ENCODE measurements at regions not wholly inside any gene's neighbourhood (a gene's known extent, or its start where the extent isn't known, plus 50 kb on each side); places are given as distances from the start of the nearest gene placed in this dataset.

DNA sequence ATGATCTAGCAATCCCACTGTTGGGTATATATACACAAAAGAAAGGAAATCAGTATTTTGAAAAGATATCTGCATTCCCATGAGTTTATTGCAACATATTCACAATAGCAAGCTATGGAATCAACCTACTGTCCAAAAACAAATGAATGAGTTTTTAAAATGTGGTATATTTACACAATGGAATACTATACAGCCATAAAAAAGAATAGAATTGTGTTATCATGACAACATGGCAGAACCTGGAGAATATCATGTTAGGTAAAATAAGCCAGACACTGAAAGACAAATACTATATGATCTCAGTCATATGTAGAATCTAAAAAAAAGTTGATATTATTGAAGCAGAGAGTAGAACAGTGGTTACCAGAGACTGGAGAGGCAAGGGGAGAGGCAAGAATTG is 732.6 kb downstream of the MCTP2 start:
- no peaks in the 10 kb centered on the region for H3K4me1 ChIP-seq (ENCODE audit: insufficient read depth, low read length)
- intact Hi-C loops (cut with micrococcal nuclease), result no loop called here
- ChIA-PET CTCF (ENCODE audit: partially characterized antibody) (no interaction called here), POLR2A (ENCODE audit: partially characterized antibody) (no interaction called here)
- H3K4me3 ChIP-seq (ENCODE audit: low read length in 2 of 2), result no peak overlapping the region
- H3K27me3 ChIP-seq (ENCODE audit: insufficient read depth, low read length), result no peaks in the 10 kb centered on the region
- no peak overlapping the region for H3K27ac ChIP-seq (ENCODE audit: low read depth, low read length)
- no peak for DNase-seq
- H3K27ac Mint-ChIP-seq, result no peak overlapping the region
- no peaks in the 10 kb centered on the region for H3K4me1 Mint-ChIP-seq
- H3K36me3 ChIP-seq (ENCODE audit: insufficient read depth, low read length), result no peaks in the 10 kb centered on the region
- peaks cover 3 to 30% (median 8%) of the 10 kb centered on the region in 8 donors for H3K9me3 Mint-ChIP-seq
- no peaks in the 10 kb centered on the region for H3K36me3 Mint-ChIP-seq
- H3K4me3 Mint-ChIP-seq, result no peak overlapping the region
- H3K9me3 ChIP-seq (ENCODE audit: control insufficient read depth in 1 of 2, low read length in 2 of 2), result no peaks in the 10 kb centered on the region
- H3K27me3 Mint-ChIP-seq, result peaks cover 0 to 1% of the 10 kb centered on the region in 2 donors

DNA sequence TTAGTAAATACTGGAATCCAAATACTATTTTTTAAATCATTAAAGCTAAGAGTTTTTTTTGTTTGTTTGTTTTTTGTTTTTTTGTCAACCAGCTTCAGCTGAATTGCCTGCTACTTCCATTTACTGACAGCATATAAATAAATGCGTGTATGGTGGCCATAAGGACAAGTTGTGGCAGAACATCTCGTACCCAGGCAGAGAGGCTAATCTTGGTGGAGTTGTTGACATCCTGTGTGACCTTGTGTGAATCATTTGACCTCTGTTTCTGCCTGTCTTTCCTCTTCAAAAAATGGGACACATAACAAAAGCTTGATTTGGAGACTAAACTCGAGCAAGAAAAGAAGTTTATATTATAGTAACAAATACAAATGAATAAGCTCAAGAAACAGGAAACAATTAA is 734.2 kb downstream of the MCTP2 start:
- intact Hi-C loops (cut with micrococcal nuclease), result no loop called here
- no peaks in the 10 kb centered on the region for H3K36me3 ChIP-seq (ENCODE audit: insufficient read depth, low read length)
- no peak overlapping the region for H3K4me3 ChIP-seq (ENCODE audit: low read length in 2 of 2)
- H3K4me1 ChIP-seq (ENCODE audit: insufficient read depth, low read length), result no peaks in the 10 kb centered on the region
- H3K4me3 Mint-ChIP-seq, result no peak overlapping the region
- no peak for DNase-seq
- no peak overlapping the region for H3K27ac Mint-ChIP-seq
- ChIA-PET POLR2A (ENCODE audit: partially characterized antibody) (no interaction called here), CTCF (ENCODE audit: partially characterized antibody) (no interaction called here)
- no peaks in the 10 kb centered on the region for H3K27me3 Mint-ChIP-seq
- H3K9me3 ChIP-seq (ENCODE audit: control insufficient read depth in 1 of 2, low read length in 2 of 2), result no peaks in the 10 kb centered on the region
- no peaks in the 10 kb centered on the region for H3K4me1 Mint-ChIP-seq
- no peaks in the 10 kb centered on the region for H3K36me3 Mint-ChIP-seq
- H3K9me3 Mint-ChIP-seq, result peaks cover 0 to 18% (median 7%) of the 10 kb centered on the region in 8 donors
- no peaks in the 10 kb centered on the region for H3K27me3 ChIP-seq (ENCODE audit: insufficient read depth, low read length)
- H3K27ac ChIP-seq (ENCODE audit: low read depth, low read length), result no peak overlapping the region

- Histone ChIP-seq H3K36me3 (ENCODE audit: insufficient read depth, low read length) (no peaks in the 10 kb centered on the region), H3K27ac (ENCODE audit: low read depth, low read length) (no peak overlapping the region), H3K4me3 (ENCODE audit: low read length in 2 of 2) (no peak overlapping the region), H3K9me3 (ENCODE audit: control insufficient read depth in 1 of 2, low read length in 2 of 2) (no peaks in the 10 kb centered on the region), H3K4me1 (ENCODE audit: insufficient read depth, low read length) (no peaks in the 10 kb centered on the region), H3K27me3 (ENCODE audit: insufficient read depth, low read length) (no peaks in the 10 kb centered on the region)
- H3K36me3 Mint-ChIP-seq, result no peaks in the 10 kb centered on the region
- H3K27me3 Mint-ChIP-seq, result no peaks in the 10 kb centered on the region
- CTCF ChIA-PET (ENCODE audit: partially characterized antibody), result no interaction called here
- H3K4me3 Mint-ChIP-seq, result no peak overlapping the region
- DNase-seq, result no peak
- POLR2A ChIA-PET (ENCODE audit: partially characterized antibody), result no interaction called here
- peaks cover 0 to 14% (median 4%) of the 10 kb centered on the region in 8 donors for H3K9me3 Mint-ChIP-seq
- intact Hi-C loops (cut with micrococcal nuclease), result no loop called here
- no peaks in the 10 kb centered on the region for H3K4me1 Mint-ChIP-seq
- H3K27ac Mint-ChIP-seq, result no peak overlapping the region
Observed at GRCh38 chr15:94968133-94968532, 736.8 kb downstream of the MCTP2 start.

DNA sequence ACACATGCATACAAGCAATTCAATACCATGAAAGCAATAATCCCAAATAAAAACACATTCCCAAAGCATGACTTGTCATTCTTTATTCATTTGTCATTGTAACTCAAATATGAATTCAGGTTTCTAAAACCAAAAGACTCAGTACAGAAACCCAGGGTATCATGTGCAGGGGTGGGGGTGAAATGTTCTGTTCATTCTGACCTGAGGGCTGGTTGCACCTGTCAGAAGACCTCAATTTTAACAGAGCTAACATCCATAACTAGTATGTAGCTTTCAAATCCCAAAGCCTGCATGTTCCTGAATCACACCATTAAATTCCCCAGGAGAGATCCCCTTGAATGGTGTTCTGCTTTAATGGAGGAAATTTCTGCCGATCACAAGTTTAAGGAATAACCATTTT is 738.7 kb downstream of the MCTP2 start:
- no peaks in the 10 kb centered on the region for H3K27me3 ChIP-seq (ENCODE audit: insufficient read depth, low read length)

DNA sequence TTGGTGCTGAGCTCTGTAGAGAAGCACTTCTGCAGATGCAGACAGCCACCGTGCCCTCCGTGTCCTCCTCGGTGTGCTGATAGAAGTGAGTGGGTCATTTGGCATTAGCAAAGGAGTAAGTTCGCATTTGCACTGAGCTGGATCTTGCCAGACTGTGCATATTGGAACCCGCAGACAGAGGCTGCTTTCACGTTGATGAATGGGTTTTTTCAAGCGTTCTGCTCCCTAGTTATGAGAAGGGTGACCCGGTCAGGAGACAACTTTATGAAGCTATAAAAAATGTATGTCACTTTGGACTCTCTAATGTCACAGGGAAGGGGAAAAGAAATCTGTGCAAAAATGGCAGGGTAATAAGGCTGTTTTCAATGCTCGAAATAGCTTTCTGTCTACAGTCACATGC is 739.4 kb downstream of the MCTP2 start:
- POLR2A ChIA-PET (ENCODE audit: partially characterized antibody), result no interaction called here
- CTCF ChIA-PET (ENCODE audit: partially characterized antibody), result no interaction called here

More for the DNA sequence above, 738.7 kb downstream of the MCTP2 start:
- no peaks in the 10 kb centered on the region for H3K36me3 Mint-ChIP-seq
- ChIA-PET CTCF (ENCODE audit: partially characterized antibody) (no interaction called here), POLR2A (ENCODE audit: partially characterized antibody) (no interaction called here)
- no peaks in the 10 kb centered on the region for H3K27me3 Mint-ChIP-seq
- Histone ChIP-seq H3K4me3 (ENCODE audit: low read length in 2 of 2) (no peak overlapping the region), H3K4me1 (ENCODE audit: insufficient read depth, low read length) (no peaks in the 10 kb centered on the region), H3K27ac (ENCODE audit: low read depth, low read length) (no peak overlapping the region), H3K9me3 (ENCODE audit: control insufficient read depth in 1 of 2, low read length in 2 of 2) (no peaks in the 10 kb centered on the region), H3K36me3 (ENCODE audit: insufficient read depth, low read length) (no peaks in the 10 kb centered on the region)
- peaks cover 0 to 5% (median under 1%) of the 10 kb centered on the region in 8 donors for H3K9me3 Mint-ChIP-seq
- no peak for DNase-seq
- H3K27ac Mint-ChIP-seq, result no peak overlapping the region
- H3K4me1 Mint-ChIP-seq, result no peaks in the 10 kb centered on the region
- H3K4me3 Mint-ChIP-seq, result no peak overlapping the region
- intact Hi-C loops (cut with micrococcal nuclease), result no loop called here

DNA sequence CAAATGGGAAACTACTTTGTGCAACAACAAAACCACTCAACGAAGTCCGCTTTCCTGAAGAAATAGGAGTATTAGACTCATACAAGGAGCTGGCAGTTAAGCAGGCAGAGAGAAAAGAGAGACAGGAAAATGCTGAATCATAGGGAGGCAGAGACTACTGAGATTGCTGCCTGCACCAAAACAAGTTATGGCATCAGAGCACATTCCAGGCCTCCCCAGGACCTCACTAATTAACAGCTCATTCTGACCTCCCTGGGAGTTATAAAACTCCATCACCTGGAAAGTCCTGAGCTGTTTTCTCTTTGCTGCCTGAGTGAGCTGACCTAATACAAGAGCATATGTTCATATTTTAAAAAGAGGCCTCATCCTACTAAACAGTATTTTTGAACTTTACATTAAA is 741.0 kb downstream of the MCTP2 start:
- CTCF ChIA-PET (ENCODE audit: partially characterized antibody), result interaction anchor here (0.7 kb wide), 1 partner anchor 859 kb away, joined by 3 read pairs; no protein-coding TSS in a partner anchor
- no peaks in the 10 kb centered on the region for H3K4me1 ChIP-seq (ENCODE audit: insufficient read depth, low read length)
- no peak overlapping the region for H3K4me3 Mint-ChIP-seq
- H3K4me1 Mint-ChIP-seq, result no peaks in the 10 kb centered on the region
- POLR2A ChIA-PET (ENCODE audit: partially characterized antibody), result no interaction called here
- H3K27ac ChIP-seq (ENCODE audit: low read depth, low read length), result no peak overlapping the region
- no peaks in the 10 kb centered on the region for H3K36me3 ChIP-seq (ENCODE audit: insufficient read depth, low read length)
- no peaks in the 10 kb centered on the region for H3K9me3 ChIP-seq (ENCODE audit: control insufficient read depth in 1 of 2, low read length in 2 of 2)
- no peak overlapping the region for H3K4me3 ChIP-seq (ENCODE audit: low read length in 2 of 2)
- intact Hi-C loops (cut with micrococcal nuclease), result no loop called here
- H3K9me3 Mint-ChIP-seq, result peaks cover 0 to 5% (median 0%) of the 10 kb centered on the region in 8 donors
- no peaks in the 10 kb centered on the region for H3K36me3 Mint-ChIP-seq
- H3K27ac Mint-ChIP-seq, result no peak overlapping the region
- no peaks in the 10 kb centered on the region for H3K27me3 ChIP-seq (ENCODE audit: insufficient read depth, low read length)
- DNase-seq, result no peak
- H3K27me3 Mint-ChIP-seq, result no peaks in the 10 kb centered on the region

More for the DNA sequence above, 739.4 kb downstream of the MCTP2 start:
- H3K4me1 Mint-ChIP-seq, result no peaks in the 10 kb centered on the region
- H3K27ac Mint-ChIP-seq, result no peak overlapping the region
- no peaks in the 10 kb centered on the region for H3K36me3 ChIP-seq (ENCODE audit: insufficient read depth, low read length)
- peaks cover 0 to 7% (median 2%) of the 10 kb centered on the region in 8 donors for H3K9me3 Mint-ChIP-seq
- H3K27me3 ChIP-seq (ENCODE audit: insufficient read depth, low read length), result no peaks in the 10 kb centered on the region
- no peaks in the 10 kb centered on the region for H3K27me3 Mint-ChIP-seq
- H3K4me1 ChIP-seq (ENCODE audit: insufficient read depth, low read length), result no peaks in the 10 kb centered on the region
- DNase-seq, result no peak
- H3K9me3 ChIP-seq (ENCODE audit: control insufficient read depth in 1 of 2, low read length in 2 of 2), result no peaks in the 10 kb centered on the region
- intact Hi-C loops (cut with micrococcal nuclease), result no loop called here
- H3K4me3 ChIP-seq (ENCODE audit: low read length in 2 of 2), result no peak overlapping the region
- H3K27ac ChIP-seq (ENCODE audit: low read depth, low read length), result no peak overlapping the region
- H3K4me3 Mint-ChIP-seq, result no peak overlapping the region
- H3K36me3 Mint-ChIP-seq, result no peaks in the 10 kb centered on the region

DNA sequence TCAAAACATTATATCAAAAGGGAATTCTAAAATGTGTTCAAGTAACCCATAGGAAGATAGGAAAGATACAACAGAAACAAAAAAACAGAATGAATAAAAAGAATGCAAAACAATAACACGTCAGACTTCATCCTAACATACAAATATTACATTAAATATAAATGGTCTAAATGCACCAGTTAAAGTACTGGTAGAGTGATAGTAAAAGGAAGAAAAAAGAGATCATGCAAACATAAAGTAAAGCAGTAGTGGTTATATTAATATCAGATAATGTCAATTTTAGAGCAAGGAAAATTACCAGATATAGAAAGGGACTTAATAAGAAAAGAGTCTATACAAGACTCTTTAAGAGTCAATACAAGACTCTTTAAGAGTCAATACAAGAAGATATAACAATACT is 755.7 kb downstream of the MCTP2 start:
- H3K27ac Mint-ChIP-seq, result no peak overlapping the region
- H3K36me3 Mint-ChIP-seq, result no peaks in the 10 kb centered on the region
- CTCF ChIA-PET (ENCODE audit: partially characterized antibody), result no interaction called here
- no peaks in the 10 kb centered on the region for H3K27me3 Mint-ChIP-seq
- intact Hi-C loops (cut with micrococcal nuclease), result no loop called here
- Histone ChIP-seq H3K27ac (ENCODE audit: low read depth, low read length) (no peak overlapping the region), H3K4me3 (ENCODE audit: low read length in 2 of 2) (no peak overlapping the region), H3K9me3 (ENCODE audit: control insufficient read depth in 1 of 2, low read length in 2 of 2) (no peaks in the 10 kb centered on the region), H3K36me3 (ENCODE audit: insufficient read depth, low read length) (no peaks in the 10 kb centered on the region), H3K27me3 (ENCODE audit: insufficient read depth, low read length) (no peaks in the 10 kb centered on the region), H3K4me1 (ENCODE audit: insufficient read depth, low read length) (no peaks in the 10 kb centered on the region)
- H3K9me3 Mint-ChIP-seq, result peaks cover 3 to 21% (median 8%) of the 10 kb centered on the region in 8 donors
- POLR2A ChIA-PET (ENCODE audit: partially characterized antibody), result no interaction called here
- no peak for DNase-seq
- no peak overlapping the region for H3K4me3 Mint-ChIP-seq
- no peaks in the 10 kb centered on the region for H3K4me1 Mint-ChIP-seq

DNA sequence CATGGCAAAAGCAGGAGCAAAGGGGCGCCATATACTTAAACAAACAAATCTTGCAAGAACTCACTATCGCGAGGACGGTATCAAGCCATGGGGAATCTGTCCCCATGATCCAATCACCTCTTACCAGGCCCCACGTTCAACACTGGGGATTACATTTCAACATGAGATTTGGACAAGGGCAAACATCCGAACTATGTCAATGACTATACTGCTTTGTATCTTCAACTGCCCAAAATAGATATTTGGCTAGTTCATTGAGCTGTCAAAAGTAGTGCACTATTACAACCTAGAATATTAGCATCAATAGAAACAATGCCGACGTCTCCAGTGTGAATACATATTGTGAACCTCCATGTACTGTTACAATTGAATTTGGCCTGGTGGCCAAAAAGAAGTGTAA is 760.4 kb downstream of the MCTP2 start:
- DNase-seq, result no peak
- POLR2A ChIA-PET (ENCODE audit: partially characterized antibody), result no interaction called here
- Mint-ChIP-seq H3K9me3 (peaks cover 0 to 19% (median 4%) of the 10 kb centered on the region in 8 donors), H3K27ac (no peak overlapping the region), H3K4me1 (no peaks in the 10 kb centered on the region), H3K36me3 (no peaks in the 10 kb centered on the region), H3K4me3 (no peak overlapping the region), H3K27me3 (no peaks in the 10 kb centered on the region)
- H3K4me1 ChIP-seq (ENCODE audit: insufficient read depth, low read length), result no peaks in the 10 kb centered on the region
- H3K27ac ChIP-seq (ENCODE audit: low read depth, low read length), result no peak overlapping the region
- no peak overlapping the region for H3K4me3 ChIP-seq (ENCODE audit: low read length in 2 of 2)
- CTCF ChIA-PET (ENCODE audit: partially characterized antibody), result no interaction called here
- H3K36me3 ChIP-seq (ENCODE audit: insufficient read depth, low read length), result no peaks in the 10 kb centered on the region
- H3K27me3 ChIP-seq (ENCODE audit: insufficient read depth, low read length), result no peaks in the 10 kb centered on the region
- intact Hi-C loops (cut with micrococcal nuclease), result no loop called here
- no peaks in the 10 kb centered on the region for H3K9me3 ChIP-seq (ENCODE audit: control insufficient read depth in 1 of 2, low read length in 2 of 2)

All from CD4-positive, alpha-beta memory T cell (primary cell).